Stimulated activated memory B cell treated with anti-CD40 and anti-IgM and Interleukin-4, amounts not matched to agents 10 μg/mL and 1 μg/mL and 100 μg/mL, for 72 hours (primary cell): ENCODE measurements at regions not wholly inside any gene's neighbourhood (a gene's known extent, or its start where the extent isn't known, plus 50 kb on each side); places are given as distances from the start of the nearest gene placed in this dataset.
"Not testable (repeated sequence)": the region's sequence is repeated elsewhere in the genome, so short reads cannot be mapped to it uniquely, and the experiment has no call there.

Experiments
- ATAC-seq: fragments of 150-1000 bp; cut with Tn5 transposase; 2 replicates; pipeline ENCODE4 v1.10.0; 2021
- H3K27ac Mint-ChIP-seq: one replicate; pipeline ENCODE4 v1.8.0; 2022; ENCODE audit warnings: mild to moderate bottlenecking, mixed read lengths
- H3K27me3 Mint-ChIP-seq: one replicate; pipeline ENCODE4 v1.8.0; 2022; ENCODE audit warnings: mixed read lengths
- H3K36me3 Mint-ChIP-seq: one replicate; pipeline ENCODE4 v1.8.0; 2022; ENCODE audit warnings: mixed read lengths
- H3K4me1 Mint-ChIP-seq: one replicate; pipeline ENCODE4 v1.8.0; 2022; ENCODE audit warnings: mixed read lengths
- H3K4me3 Mint-ChIP-seq: one replicate; pipeline ENCODE4 v1.8.0; 2022; ENCODE audit warnings: mild to moderate bottlenecking, moderate library complexity, mixed read lengths
- H3K9me3 Mint-ChIP-seq: one replicate; pipeline ENCODE4 v1.8.0; 2022; ENCODE audit warnings: mixed read lengths

- no peak for ATAC-seq
- H3K4me3 Mint-ChIP-seq, result no peak overlapping the region
- H3K27ac Mint-ChIP-seq, result no peak overlapping the region
- H3K9me3 Mint-ChIP-seq, result peaks cover 6% of the 10 kb centered on the region
- H3K36me3 Mint-ChIP-seq, result no peaks in the 10 kb centered on the region
- H3K4me1 Mint-ChIP-seq, result no peaks in the 10 kb centered on the region
- no peaks in the 10 kb centered on the region for H3K27me3 Mint-ChIP-seq
These were observed 729.0 kb upstream of the USP15 start for GRCh38 chr12:61531195-61531594.

GRCh38 chr12:61536117-61536516 lies 724.1 kb upstream of the USP15 start:
- no peak for ATAC-seq
- Mint-ChIP-seq H3K27ac (no peak overlapping the region), H3K4me3 (no peak overlapping the region), H3K4me1 (no peaks in the 10 kb centered on the region), H3K9me3 (peaks cover 9% of the 10 kb centered on the region), H3K27me3 (no peaks in the 10 kb centered on the region), H3K36me3 (no peaks in the 10 kb centered on the region)

GRCh38 chr12:61536525-61536924 lies 723.7 kb upstream of the USP15 start:
- peaks cover 9% of the 10 kb centered on the region for H3K9me3 Mint-ChIP-seq
- H3K36me3 Mint-ChIP-seq, result no peaks in the 10 kb centered on the region
- H3K27ac Mint-ChIP-seq, result no peak overlapping the region
- H3K4me1 Mint-ChIP-seq, result no peaks in the 10 kb centered on the region
- H3K27me3 Mint-ChIP-seq, result no peaks in the 10 kb centered on the region
- ATAC-seq, result no peak
- no peak overlapping the region for H3K4me3 Mint-ChIP-seq

GRCh38 chr12:61538951-61539350 lies 721.3 kb upstream of the USP15 start:
- Mint-ChIP-seq H3K4me1 (no peaks in the 10 kb centered on the region), H3K36me3 (no peaks in the 10 kb centered on the region), H3K27ac (no peak overlapping the region), H3K9me3 (peaks cover 8% of the 10 kb centered on the region), H3K27me3 (no peaks in the 10 kb centered on the region), H3K4me3 (no peak overlapping the region)
- no peak for ATAC-seq

GRCh38 chr12:61542551-61542950 lies 717.7 kb upstream of the USP15 start:
- Mint-ChIP-seq H3K4me3 (no peak overlapping the region), H3K4me1 (no peaks in the 10 kb centered on the region), H3K27ac (no peak overlapping the region), H3K9me3 (peaks cover 4% of the 10 kb centered on the region), H3K36me3 (no peaks in the 10 kb centered on the region), H3K27me3 (no peaks in the 10 kb centered on the region)
- ATAC-seq, result no peak

- no peak overlapping the region for H3K4me3 Mint-ChIP-seq
- H3K27me3 Mint-ChIP-seq, result no peaks in the 10 kb centered on the region
- ATAC-seq, result no peak
- peaks cover 5% of the 10 kb centered on the region for H3K9me3 Mint-ChIP-seq
- no peaks in the 10 kb centered on the region for H3K36me3 Mint-ChIP-seq
- H3K27ac Mint-ChIP-seq, result no peak overlapping the region
- no peaks in the 10 kb centered on the region for H3K4me1 Mint-ChIP-seq
These were observed 713.9 kb upstream of the USP15 start for GRCh38 chr12:61546296-61546695.

- Mint-ChIP-seq H3K27ac (no peak overlapping the region), H3K27me3 (no peaks in the 10 kb centered on the region), H3K4me1 (no peaks in the 10 kb centered on the region), H3K9me3 (peaks cover 3% of the 10 kb centered on the region), H3K4me3 (no peak overlapping the region), H3K36me3 (no peaks in the 10 kb centered on the region)
- ATAC-seq, result no peak
These were observed 707.1 kb upstream of the USP15 start for GRCh38 chr12:61553091-61553490.

- H3K27me3 Mint-ChIP-seq, result no peaks in the 10 kb centered on the region
- H3K4me3 Mint-ChIP-seq, result no peak overlapping the region
- H3K9me3 Mint-ChIP-seq, result peaks cover 3% of the 10 kb centered on the region
- ATAC-seq, result no peak
- H3K27ac Mint-ChIP-seq, result no peak overlapping the region
- no peaks in the 10 kb centered on the region for H3K4me1 Mint-ChIP-seq
- H3K36me3 Mint-ChIP-seq, result no peaks in the 10 kb centered on the region
These were observed 705.8 kb upstream of the USP15 start for GRCh38 chr12:61554268-61555008.

- no peak for ATAC-seq
- Mint-ChIP-seq H3K27me3 (no peaks in the 10 kb centered on the region), H3K27ac (no peak overlapping the region), H3K36me3 (no peaks in the 10 kb centered on the region), H3K4me1 (no peaks in the 10 kb centered on the region), H3K9me3 (peaks cover 9% of the 10 kb centered on the region), H3K4me3 (no peak overlapping the region)
These were observed 696.3 kb upstream of the USP15 start for GRCh38 chr12:61563665-61564450.

- Mint-ChIP-seq H3K27me3 (no peaks in the 10 kb centered on the region), H3K27ac (no peak overlapping the region)
These were observed 695.7 kb upstream of the USP15 start for GRCh38 chr12:61564466-61564865.

GRCh38 chr12:61566183-61566582 lies 694.0 kb upstream of the USP15 start:
- Mint-ChIP-seq H3K27ac (no peak overlapping the region), H3K27me3 (no peaks in the 10 kb centered on the region), H3K9me3 (peaks cover 9% of the 10 kb centered on the region), H3K4me1 (no peaks in the 10 kb centered on the region), H3K36me3 (no peaks in the 10 kb centered on the region), H3K4me3 (no peak overlapping the region)
- ATAC-seq, result no peak

More at GRCh38 chr12:61564466-61564865, 695.7 kb upstream of the USP15 start:
- no peaks in the 10 kb centered on the region for H3K36me3 Mint-ChIP-seq
- H3K9me3 Mint-ChIP-seq, result peaks cover 9% of the 10 kb centered on the region
- ATAC-seq, result no peak
- H3K4me3 Mint-ChIP-seq, result no peak overlapping the region
- no peaks in the 10 kb centered on the region for H3K4me1 Mint-ChIP-seq

- Mint-ChIP-seq H3K27me3 (no peaks in the 10 kb centered on the region), H3K4me3 (no peak overlapping the region), H3K36me3 (no peaks in the 10 kb centered on the region), H3K4me1 (no peaks in the 10 kb centered on the region), H3K27ac (no peak overlapping the region), H3K9me3 (peaks cover 3% of the 10 kb centered on the region)
- ATAC-seq, result no peak
These were observed 685.9 kb upstream of the USP15 start for GRCh38 chr12:61574339-61574738.

GRCh38 chr12:61584943-61585342 lies 675.3 kb upstream of the USP15 start:
- no peak for ATAC-seq
- H3K4me1 Mint-ChIP-seq, result no peaks in the 10 kb centered on the region
- no peaks in the 10 kb centered on the region for H3K27me3 Mint-ChIP-seq
- peaks cover 25% of the 10 kb centered on the region for H3K9me3 Mint-ChIP-seq
- H3K4me3 Mint-ChIP-seq, result no peak overlapping the region
- no peak overlapping the region for H3K27ac Mint-ChIP-seq
- peaks cover under 1% of the 10 kb centered on the region for H3K36me3 Mint-ChIP-seq

GRCh38 chr12:61590864-61591263 lies 669.3 kb upstream of the USP15 start:
- not testable (repeated sequence) for H3K4me1 Mint-ChIP-seq, H3K27ac Mint-ChIP-seq, H3K27me3 Mint-ChIP-seq, H3K4me3 Mint-ChIP-seq, ATAC-seq
- Mint-ChIP-seq H3K36me3 (peaks cover 11% of the 10 kb centered on the region), H3K9me3 (peaks cover 43% of the 10 kb centered on the region)

GRCh38 chr12:61610143-61610542 lies 650.1 kb upstream of the USP15 start:
- Mint-ChIP-seq H3K4me1 (no peaks in the 10 kb centered on the region), H3K36me3 (no peaks in the 10 kb centered on the region), H3K27ac (no peak overlapping the region), H3K27me3 (no peaks in the 10 kb centered on the region), H3K4me3 (no peak overlapping the region), H3K9me3 (peaks cover 12% of the 10 kb centered on the region)
- ATAC-seq, result no peak

- Mint-ChIP-seq H3K9me3 (peaks cover 4% of the 10 kb centered on the region), H3K4me3 (no peak overlapping the region), H3K27me3 (no peaks in the 10 kb centered on the region), H3K27ac (no peak overlapping the region), H3K36me3 (no peaks in the 10 kb centered on the region), H3K4me1 (no peaks in the 10 kb centered on the region)
- ATAC-seq, result no peak
These were observed 630.5 kb upstream of the USP15 start for GRCh38 chr12:61629702-61630101.
